Adrenal gland (tissue), 9 donors: ENCODE measurements at regions not wholly inside any gene's neighbourhood (a gene's known extent, or its start where the extent isn't known, plus 50 kb on each side); places are given as distances from the start of the nearest gene placed in this dataset.
"Not testable (repeated sequence)": the region's sequence is repeated elsewhere in the genome, so short reads cannot be mapped to it uniquely, and the experiment has no call there.

Experiments
- DNase-seq, 7 donors: peaks; one replicate each; pipeline ENCODE4 v3.0.0-alpha.2; 2019 to 2020
- H3K27ac ChIP-seq, 5 donors: fragments of 200-600 bp; sonication (generic) in 4 of 5; 1 replicate in 3 of 5; 2 replicates in 2 of 5; pipeline versions ENCODE4 v1.5.1 to v1.8.0; 2016 to 2020; ENCODE audit warnings: mild to moderate bottlenecking in 1 of 5
- H3K27me3 ChIP-seq: fragments of 200-600 bp; 2 replicates; pipeline ENCODE4 v1.8.0; 2021
- H3K36me3 ChIP-seq, 2 donors: fragments of 200-600 bp; replicated peaks in 1 of 2; 1 replicate in 1 of 2; 2 replicates in 1 of 2; pipeline versions ENCODE4 v1.5.1 to v1.8.0; 2018 to 2022
- H3K4me1 ChIP-seq, 2 donors: fragments of 200-600 bp; replicated peaks in 1 of 2; 1 replicate in 1 of 2; 2 replicates in 1 of 2; pipeline versions ENCODE4 v1.5.1 to v1.8.0; 2018 to 2021
- H3K4me3 ChIP-seq, 4 donors: fragments of 200-600 bp; sonication (generic) in 3 of 4; one replicate each; pipeline ENCODE4 v1.5.1; 2016 to 2018
- H3K9me3 ChIP-seq, 3 donors: fragments of 200-600 bp; sonication (generic) in 1 of 3; replicated peaks in 1 of 3; 1 replicate in 2 of 3; 2 replicates in 1 of 3; pipeline versions ENCODE4 v1.5.1 to v1.8.0; 2016 to 2021
- POLR2A ChIP-seq, 2 donors: fragments of 450-650 bp; IDR thresholded peaks; one replicate each; pipeline ENCODE4 v1.6.1; 2017; ENCODE audit warnings: antibody characterized with exemption in 2 of 2, mild to moderate bottlenecking in 2 of 2, moderate library complexity in 1 of 2
- WGBS, 4 donors: extraction: QIAGEN DNeasy Blood & Tissue Kit in 2 of 4; methylation state at CpG; one replicate each; pipeline versions ENCODE4 v1.1.5 to v1.1.7; 2013 to 2017; 5-methylcytosine and 5-hydroxymethylcytosine counted together
- intact Hi-C, 2 donors: fragments of 100-400 bp; cut with DNase I; formaldehyde crosslinking; loops; one replicate each; pipeline versions ENCODE4 v1.14.1 to v1.15.0; 2022 to 2023
- TF ChIP-seq, protein P1 (sequence below), 6 experiments: fragments of 450-650 bp in 4 of 6; fragments of 200-600 bp in 2 of 6; sonication (generic) in 1 of 6; IDR thresholded peaks; 1 replicate in 5 of 6; 2 replicates in 1 of 6; pipeline versions ENCODE4 v1.5.1 to v1.8.0; 2016 to 2021; ENCODE audit warnings: antibody characterized with exemption in 6 of 6, mild to moderate bottlenecking in 2 of 6, moderate library complexity in 1 of 6
- donor health status: healthy with polysubstance abuse.
- donor health status: Bipolar disorder and iron deficiency.
- donor health status: DM: yes; HTN: yes; CAD: no.
- donor health status: DM: no; HTN: no; CAD: no.
- donor health status: DM: no; HTN: no; CAD: no.

GRCh38 chr10:44578271-44578670 is 193.4 kb upstream of the CXCL12 start:
- no peaks in the 10 kb centered on the region for H3K27me3 ChIP-seq
- H3K36me3 ChIP-seq = no peaks in the 10 kb centered on the region
- intact Hi-C loops = no loop called here
- TF ChIP-seq, protein P1, sequence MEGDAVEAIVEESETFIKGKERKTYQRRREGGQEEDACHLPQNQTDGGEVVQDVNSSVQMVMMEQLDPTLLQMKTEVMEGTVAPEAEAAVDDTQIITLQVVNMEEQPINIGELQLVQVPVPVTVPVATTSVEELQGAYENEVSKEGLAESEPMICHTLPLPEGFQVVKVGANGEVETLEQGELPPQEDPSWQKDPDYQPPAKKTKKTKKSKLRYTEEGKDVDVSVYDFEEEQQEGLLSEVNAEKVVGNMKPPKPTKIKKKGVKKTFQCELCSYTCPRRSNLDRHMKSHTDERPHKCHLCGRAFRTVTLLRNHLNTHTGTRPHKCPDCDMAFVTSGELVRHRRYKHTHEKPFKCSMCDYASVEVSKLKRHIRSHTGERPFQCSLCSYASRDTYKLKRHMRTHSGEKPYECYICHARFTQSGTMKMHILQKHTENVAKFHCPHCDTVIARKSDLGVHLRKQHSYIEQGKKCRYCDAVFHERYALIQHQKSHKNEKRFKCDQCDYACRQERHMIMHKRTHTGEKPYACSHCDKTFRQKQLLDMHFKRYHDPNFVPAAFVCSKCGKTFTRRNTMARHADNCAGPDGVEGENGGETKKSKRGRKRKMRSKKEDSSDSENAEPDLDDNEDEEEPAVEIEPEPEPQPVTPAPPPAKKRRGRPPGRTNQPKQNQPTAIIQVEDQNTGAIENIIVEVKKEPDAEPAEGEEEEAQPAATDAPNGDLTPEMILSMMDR (IDR thresholded peaks at IDR 0.05) = no peak
- TF ChIP-seq POLR2A (IDR thresholded peaks at IDR 0.05) = no peak
- H3K4me3 ChIP-seq = no peak overlapping the region
- H3K4me1 ChIP-seq = no peaks in the 10 kb centered on the region
- WGBS, 4 donors = 60 to 92% (median 68%) methylated on average over 1 of the region's 1 CpG
- no peak for DNase-seq
- H3K9me3 ChIP-seq = no peaks in the 10 kb centered on the region
- H3K27ac ChIP-seq = no peak overlapping the region

DNA sequence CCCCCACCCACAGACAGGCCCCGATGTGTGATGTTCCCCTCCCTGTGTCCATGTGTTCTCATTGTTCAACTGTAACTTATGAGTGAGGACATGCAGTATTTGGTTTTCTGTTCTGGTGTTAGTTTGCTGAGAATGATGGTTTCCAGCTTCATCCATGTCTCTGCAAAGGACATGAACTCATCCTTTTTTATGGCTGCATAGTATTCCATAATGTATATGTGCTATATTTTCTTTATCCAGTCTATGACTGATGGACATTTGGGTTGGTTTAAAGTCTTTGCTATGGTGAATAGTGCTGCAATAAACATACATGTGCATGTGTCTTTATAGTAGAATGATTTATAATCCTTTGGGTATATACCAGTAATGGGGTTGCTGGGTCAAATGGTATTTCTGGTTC is 194.1 kb upstream of the CXCL12 start:
- H3K27ac ChIP-seq, H3K27me3 ChIP-seq, H3K9me3 ChIP-seq, H3K4me3 ChIP-seq, DNase-seq, H3K36me3 ChIP-seq, H3K4me1 ChIP-seq, intact Hi-C loops: not testable (repeated sequence)
- WGBS, 4 donors = 80 to 95% (median 90%) methylated on average over 1 of the region's 1 CpG

- H3K4me3 ChIP-seq = no peak overlapping the region
- H3K36me3 ChIP-seq = no peaks in the 10 kb centered on the region
- no peaks in the 10 kb centered on the region for H3K4me1 ChIP-seq
- WGBS, 4 donors = 71 to 84% (median 82%) methylated on average over 4 to 8 of the region's 8 CpGs
- no peaks in the 10 kb centered on the region for H3K9me3 ChIP-seq
- intact Hi-C loops = no loop called here
- TF ChIP-seq, protein P1 (IDR thresholded peaks at IDR 0.05) = no peak
- no peak for TF ChIP-seq POLR2A (IDR thresholded peaks at IDR 0.05)
- no peaks in the 10 kb centered on the region for H3K27me3 ChIP-seq
- no peak for DNase-seq
- no peak overlapping the region for H3K27ac ChIP-seq
Measured at GRCh38 chr10:44581996-44582395, 197.1 kb upstream of the CXCL12 start.

- DNase-seq = no peak
- H3K27me3 ChIP-seq = no peaks in the 10 kb centered on the region
- H3K4me3 ChIP-seq = no peak overlapping the region
- no peaks in the 10 kb centered on the region for H3K9me3 ChIP-seq
- no peaks in the 10 kb centered on the region for H3K36me3 ChIP-seq
- H3K27ac ChIP-seq = no peak overlapping the region
- WGBS, 4 donors = 61 to 77% (median 72%) methylated on average over 8 to 11 of the region's 11 CpGs
- TF ChIP-seq POLR2A (IDR thresholded peaks at IDR 0.05) = no peak
- TF ChIP-seq, protein P1 (IDR thresholded peaks at IDR 0.05) = no peak
- no peaks in the 10 kb centered on the region for H3K4me1 ChIP-seq
- intact Hi-C loops = no loop called here
Measured at GRCh38 chr10:44587488-44588318, 202.8 kb upstream of the CXCL12 start.
